NCI-H2171 treated with DMSO at 0.1 percent for 48 hours (cell line): ENCODE measurements at regions not wholly inside any gene's neighbourhood (a gene's known extent, or its start where the extent isn't known, plus 50 kb on each side); places are given as distances from the start of the nearest gene placed in this dataset.
"Not testable (repeated sequence)": the region's sequence is repeated elsewhere in the genome, so short reads cannot be mapped to it uniquely, and the experiment has no call there.

ENCODE experiments used
- DNase-seq: peaks from one replicate; lab custom pipeline; 2025; lab: John Stamatoyannopoulos, UW

- not testable (repeated sequence) for DNase-seq
These were observed 70.2 kb downstream of the ZNF726 start for GRCh38 chr19:23984911-23985310.

DNA sequence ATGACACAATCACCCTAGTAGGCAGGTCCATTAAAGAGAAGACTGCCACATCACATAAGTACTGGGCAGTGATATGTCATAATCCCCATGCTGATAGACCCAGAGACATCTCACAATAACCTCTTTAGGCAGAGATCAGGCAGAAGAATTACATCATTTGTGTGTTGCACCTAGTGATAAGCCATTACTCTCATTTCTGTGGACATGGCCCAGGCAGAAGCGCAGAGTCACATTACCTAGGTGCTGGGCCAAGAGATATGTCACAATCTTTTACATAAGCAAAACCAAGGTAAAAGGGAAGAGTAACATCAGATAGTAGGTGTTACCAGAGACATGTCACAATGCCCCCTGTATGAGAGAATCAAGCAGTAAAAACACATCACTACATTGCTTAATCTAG, 71.9 kb downstream of the ZNF726 start:
- DNase-seq: no peak

GRCh38 chr19:23991170-23991569, 76.5 kb downstream of the ZNF726 start:
- peak; percentile 77 for DNase-seq

DNA sequence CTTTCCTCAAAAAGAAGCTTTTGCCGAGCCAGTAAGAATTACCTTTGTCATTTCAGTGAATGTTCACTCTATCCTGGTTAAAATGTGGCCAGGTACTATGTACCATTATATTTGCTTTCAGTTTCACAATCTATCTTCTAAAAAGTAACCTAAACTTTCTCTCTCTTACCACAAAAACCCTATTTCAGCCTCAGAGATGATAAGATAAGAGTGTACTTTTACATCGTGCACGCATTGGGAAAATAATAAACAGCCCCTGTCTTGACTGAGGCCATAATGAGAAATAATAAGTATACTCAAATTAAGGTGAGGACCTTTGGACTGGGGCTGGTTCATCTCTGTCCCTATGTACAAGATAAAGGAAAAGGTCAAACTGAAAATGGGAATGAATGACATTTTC, 77.7 kb downstream of the ZNF726 start:
- no peak for DNase-seq

- DNase-seq: no peak
These were observed 78.8 kb downstream of the ZNF726 start for GRCh38 chr19:23993440-23993839.

- peak; percentile 29 for DNase-seq
These were observed 81.9 kb downstream of the ZNF726 start for GRCh38 chr19:23996549-23996948.

DNA sequence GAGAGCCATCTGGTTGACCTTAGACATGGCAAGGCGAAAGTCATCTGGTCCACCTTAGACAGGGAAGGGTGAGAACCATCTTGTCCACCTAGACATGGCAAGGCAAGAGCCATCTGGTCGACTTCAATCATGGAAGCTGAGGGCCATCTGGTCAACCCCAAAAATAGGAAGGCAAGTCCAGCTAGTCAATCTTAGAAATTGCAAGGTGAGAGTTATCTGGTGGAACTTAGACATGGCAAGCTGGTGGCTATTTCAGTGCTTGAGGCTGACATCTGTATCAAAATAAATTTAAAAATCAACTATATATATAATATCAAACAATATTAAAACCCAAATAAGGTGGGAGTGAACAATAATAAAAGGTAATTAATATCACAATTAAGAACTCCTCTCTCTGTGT, 83.9 kb downstream of the ZNF726 start:
- no peak for DNase-seq

GRCh38 chr19:23999821-24000610, 85.3 kb downstream of the ZNF726 start:
- DNase-seq: peak; percentile 27

DNA sequence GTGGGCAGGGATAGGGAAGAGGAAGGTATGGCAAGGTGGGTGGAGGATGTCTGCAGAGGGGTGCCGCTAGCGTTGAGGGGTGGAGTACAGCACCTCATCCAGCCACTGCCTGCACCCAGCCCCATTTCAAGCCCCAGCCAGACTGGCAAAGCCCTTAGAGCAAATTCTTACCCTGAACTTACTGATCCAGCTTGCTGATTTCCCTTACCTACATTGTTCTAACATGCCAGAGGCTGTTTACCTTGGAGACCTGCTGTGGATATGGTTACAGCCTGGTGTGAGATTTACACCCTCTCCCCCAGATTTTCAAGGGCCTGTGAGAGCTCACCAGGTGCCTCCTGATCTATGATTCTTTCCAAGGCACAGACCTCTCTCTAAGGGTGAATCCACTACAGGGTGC, 86.0 kb downstream of the ZNF726 start:
- DNase-seq: peak; percentile 64

DNA sequence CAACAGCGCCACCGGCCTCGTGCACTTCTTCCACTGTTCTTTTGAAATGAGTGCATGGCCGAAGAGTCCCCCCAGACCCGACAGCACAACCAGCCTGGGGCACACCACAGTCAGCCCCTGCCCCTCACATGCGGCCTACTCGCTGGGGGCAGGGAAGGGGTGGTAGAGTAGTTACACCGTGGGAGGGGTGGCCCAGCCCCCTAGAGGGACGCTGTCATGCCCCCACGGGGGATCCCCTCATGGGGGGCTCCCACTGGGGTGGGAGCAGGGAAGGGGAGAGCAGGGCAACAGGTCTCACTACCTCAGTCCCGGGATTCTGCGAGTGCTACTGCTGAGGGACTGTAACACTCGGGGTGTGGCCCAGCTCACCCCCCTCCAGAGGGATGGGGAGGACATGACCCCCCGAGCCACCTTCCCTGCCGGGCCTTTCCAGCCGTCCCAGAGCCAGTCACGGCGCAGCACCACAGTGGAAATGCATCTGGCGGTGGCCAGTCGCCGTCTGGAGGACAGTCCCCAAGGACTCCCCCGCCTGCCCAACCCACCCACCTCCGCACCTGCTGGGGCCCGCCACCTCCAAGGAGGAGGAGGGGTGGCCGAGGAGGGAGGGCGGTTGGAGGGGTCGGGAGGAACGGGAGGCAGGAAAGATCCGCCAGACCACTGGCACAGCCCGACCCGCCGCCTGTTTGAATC, 84.6 kb upstream of the ZNF254 start:
- DNase-seq: no peak

DNA sequence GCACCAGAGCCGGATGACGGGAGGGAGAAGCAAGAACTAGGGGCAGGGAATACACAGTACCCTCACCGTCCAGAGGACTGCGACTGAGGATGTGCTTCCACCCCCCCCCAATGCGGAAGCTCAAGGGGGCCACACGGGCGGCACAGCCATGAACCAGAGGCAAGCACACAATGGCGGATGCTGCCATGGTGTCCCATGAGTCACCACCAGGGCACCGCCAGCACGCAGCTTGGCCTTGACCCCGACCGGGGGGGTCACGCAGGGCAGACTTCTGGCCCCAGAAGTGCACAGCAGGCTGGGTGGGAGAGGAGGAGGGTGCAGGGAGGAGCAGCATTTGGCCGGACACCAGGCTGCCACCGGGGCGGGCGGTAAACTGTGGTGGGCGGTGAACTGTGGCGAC, 83.5 kb upstream of the ZNF254 start:
- no peak for DNase-seq

GRCh38 chr19:24004166-24004565, 82.8 kb upstream of the ZNF254 start:
- no peak for DNase-seq

GRCh38 chr19:24029941-24030636, 56.9 kb upstream of the ZNF254 start:
- DNase-seq: no peak

DNA sequence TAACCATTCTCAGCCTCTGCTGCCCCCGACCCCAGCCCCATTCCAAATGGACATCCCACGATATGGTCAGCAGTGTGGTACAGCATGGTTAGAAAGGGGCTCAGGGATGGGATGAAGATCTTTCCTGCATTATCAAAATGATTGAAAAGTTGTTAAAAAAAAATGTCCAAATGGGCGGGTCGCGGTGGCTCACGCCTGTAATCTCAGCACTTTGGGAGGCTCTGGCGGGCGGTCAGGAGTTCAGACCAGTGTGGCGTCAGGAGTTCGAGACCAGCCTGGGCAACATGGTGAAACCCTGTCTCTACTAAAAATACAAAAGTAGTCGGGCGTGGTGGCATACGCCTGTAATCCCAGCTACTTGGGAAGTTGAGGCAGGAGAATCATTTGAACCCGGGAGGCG, 54.3 kb upstream of the ZNF254 start:
- DNase-seq: no peak

DNA sequence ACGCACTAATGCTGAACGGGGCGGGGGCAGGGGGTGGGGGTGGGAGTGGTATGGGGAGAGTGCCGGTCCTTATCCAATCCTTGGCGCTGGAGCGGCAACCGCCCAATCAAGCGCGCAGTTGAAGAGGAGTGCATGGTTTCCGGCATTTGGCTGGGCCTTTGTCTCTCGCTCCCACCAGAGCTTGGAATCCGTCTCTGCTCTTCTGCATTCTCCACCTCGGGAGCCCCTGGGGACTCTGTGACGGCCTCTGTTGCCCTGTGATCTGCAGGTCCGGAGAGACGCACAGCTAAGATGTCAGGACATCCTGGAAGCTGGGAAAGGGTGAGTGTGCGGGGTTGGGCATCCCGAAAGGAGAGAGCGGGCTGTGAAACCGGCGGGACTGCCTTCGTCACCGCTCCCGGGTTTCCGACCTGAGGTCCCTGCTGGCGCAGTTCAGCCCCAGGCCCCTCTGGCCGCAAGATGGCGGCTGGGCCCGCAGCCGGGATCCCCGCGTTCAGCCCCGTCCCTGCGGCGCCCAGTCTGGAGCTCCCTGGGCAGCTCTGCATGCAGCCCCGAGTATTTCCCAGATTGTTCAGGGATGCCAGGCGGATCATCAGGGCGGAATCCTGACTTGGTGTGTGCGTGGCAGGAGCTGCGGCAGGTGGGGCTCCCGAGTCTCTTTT, 53.6 kb upstream of the ZNF254 start:
- peak; percentile 93 for DNase-seq

DNA sequence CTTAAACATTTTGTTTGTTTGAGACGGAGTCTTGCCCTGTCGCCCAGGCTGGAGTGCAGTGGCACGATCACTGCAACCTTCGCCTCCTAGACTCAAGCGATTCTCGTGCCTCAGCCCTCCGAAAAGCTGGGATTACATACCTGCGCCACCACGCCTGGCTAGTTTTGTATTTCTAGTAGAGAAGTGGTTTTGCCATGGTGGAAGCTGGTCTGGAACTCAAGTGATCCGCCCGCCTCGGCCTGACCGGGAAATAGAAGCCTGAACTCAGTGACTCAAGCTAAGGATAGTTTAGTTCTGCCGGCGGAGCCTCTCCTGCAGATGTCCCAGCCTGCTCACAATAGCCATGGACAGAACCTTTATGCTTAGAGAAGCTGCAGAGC, 53.0 kb upstream of the ZNF254 start:
- DNase-seq: peak; percentile 49

- DNase-seq: not testable (repeated sequence)
These were observed 51.6 kb upstream of the ZNF254 start for GRCh38 chr19:24035261-24035880.
